IPS DF 4.7 (cell line): ENCODE measurements at regions not wholly inside any gene's neighbourhood (a gene's known extent, or its start where the extent isn't known, plus 50 kb on each side); places are given as distances from the start of the nearest gene placed in this dataset.

Source experiments
- DNase-seq: peaks from one replicate; pipeline ENCODE4 v3.0.0-alpha.2; 2013; ENCODE audit warnings: low spot score; ENCODE audit errors: extremely low read depth

DNA sequence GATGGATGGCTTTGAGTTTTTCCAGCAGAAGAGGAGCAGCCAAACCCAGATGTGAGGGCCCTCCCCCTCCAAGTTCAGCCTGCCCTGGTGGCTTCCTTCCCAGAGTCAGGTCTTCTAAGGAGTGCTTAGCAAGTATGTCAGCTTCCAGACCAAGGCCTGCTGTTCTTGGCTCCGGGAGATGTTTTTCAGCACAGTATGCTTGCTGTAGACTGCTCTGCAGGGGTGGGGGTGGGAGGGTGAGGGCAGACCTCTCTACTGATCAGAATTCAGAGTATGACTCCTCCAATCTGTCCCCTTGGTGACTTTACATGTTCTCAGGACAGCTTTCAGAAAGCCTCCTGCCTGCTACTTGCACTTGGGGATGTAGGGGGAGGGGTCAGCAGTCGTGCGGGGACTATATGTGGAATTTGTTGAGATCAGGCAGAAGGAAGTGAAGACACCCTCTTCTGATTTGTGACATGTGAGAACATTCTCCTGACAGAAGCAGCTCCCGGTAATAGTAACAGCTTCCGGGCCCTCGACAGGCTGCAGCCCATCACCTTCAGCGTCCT is 516.4 kb upstream of the ZMIZ1 start:
- no peak for DNase-seq

- no peak for DNase-seq
These were observed 515.0 kb upstream of the ZMIZ1 start for GRCh38 chr10:78553792-78554191.

- no peak for DNase-seq
These were observed 513.6 kb upstream of the ZMIZ1 start for GRCh38 chr10:78555128-78555527.

GRCh38 chr10:78556705-78557432 is 511.9 kb upstream of the ZMIZ1 start:
- DNase-seq = no peak

DNA sequence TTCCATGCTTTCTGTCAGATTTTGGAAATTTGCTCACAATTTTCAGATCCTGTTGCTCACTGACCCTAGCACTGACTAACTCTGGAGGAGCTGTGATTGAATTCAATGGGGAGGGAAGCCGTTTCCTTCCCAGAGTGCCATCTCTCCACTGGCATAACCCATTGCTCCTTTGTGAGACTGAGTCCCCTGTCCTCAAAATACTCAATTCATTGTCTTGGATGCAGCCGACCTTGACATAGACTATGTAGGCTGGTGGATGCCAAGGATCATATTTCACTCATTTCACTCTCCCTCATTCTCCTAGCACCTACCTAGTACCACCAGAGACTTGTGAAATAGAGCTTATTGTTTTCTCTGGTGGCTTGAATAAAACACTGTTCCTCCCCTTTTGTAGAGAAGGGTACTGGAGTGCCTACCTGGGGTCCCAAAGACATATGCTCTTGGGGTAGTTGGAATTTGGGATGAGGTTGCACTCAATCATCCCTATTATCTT is 511.3 kb upstream of the ZMIZ1 start:
- DNase-seq = no peak

DNA sequence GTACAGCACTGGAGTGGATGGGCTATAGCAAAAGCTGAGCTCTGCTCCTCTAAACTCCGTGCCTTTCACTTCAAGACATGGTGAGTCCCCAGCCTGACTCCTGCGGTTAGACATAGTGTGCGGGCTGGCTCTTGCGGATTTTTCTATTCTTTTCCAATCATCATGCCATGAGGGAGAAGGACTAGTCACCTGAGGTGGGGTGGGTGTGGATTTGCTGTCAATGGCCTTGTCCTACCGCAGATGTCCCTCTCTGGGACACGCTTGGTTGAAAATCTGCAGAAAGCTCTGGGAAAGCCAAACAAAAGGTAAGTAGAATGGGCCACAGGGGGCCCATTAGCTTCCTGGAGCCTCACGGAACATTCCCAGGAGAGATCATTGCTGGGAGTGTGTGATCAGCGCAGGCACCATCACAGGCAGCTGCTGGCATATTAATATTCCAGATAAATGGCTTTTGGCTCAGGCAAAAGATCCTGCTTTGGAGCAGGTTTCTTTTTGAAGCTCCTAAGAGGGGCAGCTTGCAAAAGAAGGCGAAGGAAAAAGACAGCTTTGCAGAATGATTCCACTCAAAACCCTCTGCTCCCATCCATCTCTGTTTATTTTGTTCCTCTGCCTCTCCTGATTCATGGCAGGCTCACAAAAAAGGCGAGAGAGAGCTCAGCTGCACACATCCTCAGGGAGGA is 509.0 kb upstream of the ZMIZ1 start:
- DNase-seq = no peak

DNA sequence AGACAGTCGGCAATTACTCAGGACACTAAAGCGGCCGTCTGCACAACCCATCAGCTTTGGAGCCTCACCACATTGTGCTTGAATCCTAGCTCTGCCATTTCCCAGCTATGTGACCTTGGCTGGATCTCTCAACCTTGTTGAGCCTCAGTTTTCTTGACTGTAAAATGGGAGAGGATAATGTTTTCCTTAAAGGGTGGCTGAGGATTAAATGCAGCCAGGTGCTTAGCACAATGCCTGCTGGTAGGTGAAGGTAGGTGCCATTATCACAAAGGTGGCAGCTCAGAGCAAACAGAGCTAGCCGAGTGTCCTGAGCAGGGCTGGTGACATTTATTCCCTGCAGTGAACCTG is 508.5 kb upstream of the ZMIZ1 start:
- no peak for DNase-seq

DNA sequence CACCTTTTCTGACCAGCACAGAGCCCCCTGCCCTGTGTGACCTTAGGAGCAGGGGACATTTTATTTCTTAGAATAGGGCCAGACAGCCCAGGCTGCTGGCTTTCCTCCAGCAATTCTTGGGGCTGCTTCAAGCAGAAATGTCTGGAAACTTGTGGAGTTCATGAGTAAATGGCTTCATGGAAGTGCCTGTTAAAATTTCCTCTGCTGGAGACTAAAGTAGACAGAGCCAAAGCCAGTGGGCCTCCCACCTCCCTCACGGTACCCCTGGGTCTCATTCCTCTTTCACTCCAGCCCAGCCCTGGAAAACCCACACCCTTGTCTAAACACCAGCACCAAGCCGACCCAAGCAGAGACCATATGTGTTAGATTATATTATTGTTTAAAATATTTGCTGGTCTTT is 505.5 kb upstream of the ZMIZ1 start:
- no peak for DNase-seq

DNA sequence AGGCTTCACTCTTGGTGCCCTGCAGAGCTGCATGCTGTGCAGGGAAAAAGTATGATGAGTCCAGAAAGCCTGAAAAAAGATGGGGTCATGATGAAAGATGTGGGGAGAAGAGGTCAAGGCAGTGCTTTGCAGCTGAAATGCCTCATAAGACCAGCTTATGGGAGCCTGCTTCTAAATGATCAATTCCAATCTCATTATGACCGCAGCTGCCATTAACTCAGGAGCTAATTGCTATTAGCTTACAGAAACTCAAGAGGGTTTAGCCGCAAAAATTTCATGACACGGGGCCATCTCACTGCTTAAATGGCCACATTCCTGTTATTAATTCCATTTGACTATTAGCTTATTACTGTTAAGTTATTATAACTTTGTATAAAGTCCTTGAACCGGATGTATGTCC is 502.9 kb upstream of the ZMIZ1 start:
- no peak for DNase-seq

DNA sequence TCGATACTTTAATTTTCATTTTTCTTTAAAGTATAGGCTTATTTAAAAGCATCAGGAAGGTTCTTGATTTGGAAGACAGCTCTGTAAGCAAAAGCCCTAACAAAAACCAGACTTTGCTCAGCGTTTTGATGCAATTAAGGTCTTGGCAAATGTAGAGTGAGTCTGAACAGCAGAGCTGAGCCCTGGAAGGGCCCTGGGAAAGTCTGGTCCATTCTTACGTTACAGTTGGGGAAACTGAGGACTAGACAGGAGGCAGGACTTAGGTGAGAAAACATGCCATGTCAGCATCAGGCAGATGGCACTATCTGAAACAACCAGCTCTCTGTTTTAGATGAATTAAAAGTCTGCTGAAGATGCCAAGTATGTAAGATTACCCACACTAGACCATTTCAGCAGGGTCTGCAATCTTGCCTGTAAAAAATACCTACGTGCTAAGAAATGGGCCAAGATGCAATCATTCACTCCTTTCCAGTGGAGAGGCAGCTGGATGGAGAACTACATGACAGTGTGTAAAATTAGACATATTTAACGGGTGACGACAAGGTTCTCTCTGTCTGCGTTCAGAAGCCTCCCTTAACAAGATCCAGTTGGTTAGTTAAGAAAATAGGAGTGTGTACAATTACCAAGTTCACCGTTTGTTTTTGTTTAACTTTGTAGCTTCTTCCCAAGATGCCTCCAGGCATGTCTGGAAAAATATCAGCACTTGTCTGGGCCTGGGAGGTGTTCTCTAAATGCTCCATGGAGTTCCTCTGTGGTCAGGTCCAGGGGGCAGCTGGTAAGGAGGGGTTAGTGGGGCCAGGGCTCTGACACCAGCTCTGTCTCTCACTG is 502.3 kb upstream of the ZMIZ1 start:
- no peak for DNase-seq

- DNase-seq = no peak
These were observed 500.9 kb upstream of the ZMIZ1 start for GRCh38 chr10:78567680-78568455.

GRCh38 chr10:78568620-78569019 is 500.1 kb upstream of the ZMIZ1 start:
- no peak for DNase-seq

DNA sequence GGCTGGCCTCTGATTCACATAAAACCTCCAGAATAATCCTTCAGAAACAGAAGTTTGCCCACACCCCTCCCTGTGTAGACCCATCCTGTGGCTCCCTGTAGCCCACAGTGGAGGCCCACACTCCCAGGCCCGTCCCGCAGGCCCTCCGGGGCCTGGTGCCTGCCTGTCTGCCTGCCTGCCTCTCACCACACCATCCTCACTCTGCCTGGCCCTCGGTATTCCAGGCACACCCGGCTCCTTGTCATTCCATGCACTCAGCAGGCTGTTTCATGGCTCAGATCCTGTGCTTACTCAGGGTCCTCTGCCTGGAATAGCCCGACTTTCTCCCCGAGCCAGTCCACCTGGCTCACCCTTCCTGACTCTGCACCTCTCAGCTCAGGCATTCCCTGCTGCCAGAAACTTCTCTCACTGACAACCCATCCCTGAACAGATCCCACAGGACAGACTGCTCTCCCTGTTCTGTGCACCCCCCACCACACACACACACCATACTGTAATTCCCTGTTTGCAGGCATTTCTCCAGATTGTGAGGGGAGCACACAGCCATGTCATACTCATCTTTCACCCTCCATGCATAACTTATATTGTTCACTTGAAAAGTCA is 498.0 kb upstream of the ZMIZ1 start:
- no peak for DNase-seq

- DNase-seq = no peak
These were observed 497.5 kb upstream of the ZMIZ1 start for GRCh38 chr10:78571286-78571685.

GRCh38 chr10:78571891-78572290 is 496.9 kb upstream of the ZMIZ1 start:
- DNase-seq = no peak

DNA sequence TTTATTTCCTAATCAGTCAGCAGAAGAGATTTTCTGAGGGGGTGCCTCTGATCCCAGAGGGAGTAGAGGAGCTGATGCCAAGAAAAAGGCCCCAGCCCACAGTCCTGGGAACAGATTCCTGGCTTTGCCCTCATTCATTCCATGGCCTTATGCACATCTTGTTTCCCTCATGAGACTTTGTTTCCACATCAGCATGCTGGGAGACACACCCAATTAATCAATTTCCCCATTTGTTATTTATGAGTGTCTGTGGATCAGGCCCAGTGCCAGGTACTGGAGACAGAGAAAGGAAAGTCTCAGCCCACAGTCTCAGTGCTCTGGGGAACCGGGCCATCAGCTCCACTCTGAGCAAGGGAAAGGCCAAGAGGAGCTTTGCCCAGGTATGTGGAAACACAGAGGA is 496.2 kb upstream of the ZMIZ1 start:
- DNase-seq = no peak

GRCh38 chr10:78574547-78574946 is 494.2 kb upstream of the ZMIZ1 start:
- no peak for DNase-seq

DNA sequence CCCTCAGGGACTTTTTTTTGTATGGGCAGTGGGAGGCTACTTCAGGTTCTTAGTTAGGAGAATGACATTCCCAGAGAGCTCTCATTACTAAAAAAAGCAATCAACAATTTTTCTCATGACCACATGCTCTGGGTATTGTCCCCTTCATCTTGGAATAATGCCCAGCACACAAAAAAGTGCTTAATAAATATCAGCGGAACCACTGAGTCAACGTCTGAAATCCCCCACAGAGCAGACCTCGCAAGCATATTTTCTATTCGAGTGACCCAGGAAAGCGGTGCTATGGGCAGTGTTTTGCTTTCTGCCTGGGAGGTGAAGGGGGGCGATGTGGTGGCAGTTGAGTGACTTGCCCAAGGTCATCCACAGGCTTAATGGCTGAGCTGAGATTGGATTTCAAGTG is 493.4 kb upstream of the ZMIZ1 start:
- DNase-seq = no peak

DNA sequence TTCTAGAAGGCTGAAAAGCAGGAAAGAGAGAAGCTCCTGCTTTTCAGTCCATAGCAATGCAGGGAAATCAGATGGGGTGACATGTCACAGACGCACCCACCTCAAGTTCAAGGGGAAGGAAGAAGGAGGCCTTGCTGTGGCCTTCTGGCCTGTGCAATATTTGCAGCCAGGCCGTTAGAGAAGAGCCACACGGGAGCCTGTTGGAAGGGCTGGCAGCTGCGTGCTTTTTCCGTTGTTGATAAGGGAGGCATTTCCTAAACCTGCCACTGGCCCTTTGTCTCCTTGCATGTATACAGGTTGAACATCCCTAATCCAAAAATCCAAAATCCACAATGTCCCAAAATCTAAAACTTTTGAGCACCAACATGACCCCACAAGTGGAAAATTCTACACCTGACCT is 492.5 kb upstream of the ZMIZ1 start:
- DNase-seq = no peak

DNA sequence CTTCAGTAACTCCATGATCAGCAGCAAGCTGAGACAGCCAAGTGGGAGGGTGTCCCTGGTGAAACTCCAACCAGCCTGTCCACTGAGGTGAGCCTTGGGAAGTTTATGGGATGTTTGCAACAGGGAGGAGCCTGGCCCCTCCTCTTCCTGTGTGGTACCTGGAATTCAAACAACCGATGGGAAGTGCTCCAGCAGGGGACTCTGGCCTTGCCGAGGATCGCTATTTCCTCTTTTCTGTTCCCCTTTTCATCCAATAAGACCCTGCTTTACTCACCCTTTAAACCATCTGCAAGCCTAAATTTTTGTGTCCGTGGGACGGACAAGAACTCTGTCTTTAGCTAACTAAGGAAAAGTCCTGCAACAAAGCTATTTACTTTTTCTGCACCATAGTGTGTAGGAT is 491.1 kb upstream of the ZMIZ1 start:
- no peak for DNase-seq

DNA sequence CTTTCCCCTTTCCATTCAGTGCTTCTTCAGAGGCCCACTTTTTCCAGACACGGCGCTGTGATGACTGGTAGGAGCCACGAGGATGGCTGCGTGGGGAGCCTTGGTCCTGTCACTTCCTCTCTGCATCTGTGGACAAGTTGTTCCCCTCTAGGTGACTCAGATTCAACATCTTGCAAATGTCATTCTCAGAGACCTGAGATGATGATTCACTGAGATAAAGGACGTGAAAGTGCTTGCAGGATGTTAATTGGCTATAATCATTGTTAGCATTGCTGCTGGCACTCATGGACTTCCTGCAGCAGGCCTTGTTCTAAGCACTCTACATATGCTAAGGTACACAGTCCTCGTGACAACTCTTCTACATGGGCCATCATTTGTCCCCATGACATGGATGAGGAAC is 489.8 kb upstream of the ZMIZ1 start:
- no peak for DNase-seq
